Fibroblast of pulmonary artery (primary cell): ENCODE measurements at regions not wholly inside any gene's neighbourhood (a gene's known extent, or its start where the extent isn't known, plus 50 kb on each side); places are given as distances from the start of the nearest gene placed in this dataset.

Experiments
- DNase-seq: peaks from one replicate; pipeline ENCODE4 v3.0.0-alpha.2; 2010; ENCODE audit warnings: low read depth
- H3K4me3 ChIP-seq: replicated peaks from 2 replicates; pipeline ENCODE4 v1.5.1; 2011; ENCODE audit warnings: low read depth, mild to moderate bottlenecking, control low read depth, low read length, moderate library complexity
- CTCF ChIP-seq: IDR thresholded peaks from 2 replicates; pipeline ENCODE4 v1.5.1; 2011; ENCODE audit warnings: mild to moderate bottlenecking, control low read depth, low read length, inconsistent platforms; ENCODE audit errors: missing control alignments

DNA sequence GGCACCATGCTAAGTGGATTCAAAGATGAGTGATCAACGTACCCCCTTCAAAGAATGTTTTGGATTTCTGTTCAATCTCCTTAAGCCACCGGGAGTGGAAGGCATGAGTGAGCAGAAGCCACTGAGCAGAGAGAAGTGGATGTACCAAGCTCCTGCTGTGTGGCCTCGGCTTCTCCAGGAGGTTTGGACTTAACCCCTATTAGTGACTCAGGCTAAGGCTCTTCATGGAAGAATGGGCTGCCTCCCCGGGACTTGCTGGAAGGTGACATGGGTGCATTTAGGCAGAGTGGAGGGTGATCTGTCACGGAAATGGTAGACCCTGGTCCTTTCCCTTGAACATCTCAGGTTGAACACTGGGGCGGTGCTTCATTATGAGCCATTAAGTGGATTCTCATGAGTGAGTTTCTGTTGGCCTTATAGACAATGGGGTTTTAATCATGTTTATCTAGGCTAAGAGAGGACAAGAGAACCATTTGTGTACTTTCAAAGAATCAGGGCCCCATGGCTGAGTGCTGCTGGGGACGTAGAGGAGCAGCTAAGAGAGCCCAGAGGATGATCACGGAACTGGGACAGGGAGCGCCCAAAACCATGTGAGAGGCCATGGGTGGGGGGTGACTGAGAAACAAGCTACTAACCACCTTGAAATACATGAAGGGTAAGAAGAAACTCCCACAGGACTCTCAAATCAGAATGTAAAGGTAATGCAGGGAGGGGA, 62.2 kb downstream of the HES1 start:
- no peak for DNase-seq
- no peak for TF ChIP-seq CTCF
- H3K4me3 ChIP-seq: no peak overlapping the region

DNA sequence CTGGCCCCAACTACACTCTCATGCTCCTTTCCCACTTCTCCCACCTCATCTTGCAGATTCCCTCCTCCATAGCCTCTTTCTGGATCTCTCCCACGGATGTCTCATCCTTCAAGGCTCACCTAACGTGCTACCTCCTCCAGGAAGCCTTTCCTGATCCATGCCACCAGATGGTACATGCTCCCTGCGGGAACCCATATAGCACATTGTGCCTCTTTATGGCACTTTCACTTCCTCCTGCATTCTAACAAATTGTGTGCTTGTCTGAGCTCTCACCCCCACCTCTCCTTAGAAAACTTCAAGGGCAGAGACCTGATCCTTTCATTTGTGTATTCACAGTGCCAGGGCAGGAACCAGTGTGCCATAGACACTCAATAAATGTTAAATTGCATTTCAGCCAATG, 63.0 kb downstream of the HES1 start:
- DNase-seq: no peak
- TF ChIP-seq CTCF: no peak
- H3K4me3 ChIP-seq: no peak overlapping the region

GRCh38 chr3:194200422-194201081, 64.6 kb downstream of the HES1 start:
- DNase-seq: peak; percentile 27
- no peak for TF ChIP-seq CTCF
- no peak overlapping the region for H3K4me3 ChIP-seq

DNA sequence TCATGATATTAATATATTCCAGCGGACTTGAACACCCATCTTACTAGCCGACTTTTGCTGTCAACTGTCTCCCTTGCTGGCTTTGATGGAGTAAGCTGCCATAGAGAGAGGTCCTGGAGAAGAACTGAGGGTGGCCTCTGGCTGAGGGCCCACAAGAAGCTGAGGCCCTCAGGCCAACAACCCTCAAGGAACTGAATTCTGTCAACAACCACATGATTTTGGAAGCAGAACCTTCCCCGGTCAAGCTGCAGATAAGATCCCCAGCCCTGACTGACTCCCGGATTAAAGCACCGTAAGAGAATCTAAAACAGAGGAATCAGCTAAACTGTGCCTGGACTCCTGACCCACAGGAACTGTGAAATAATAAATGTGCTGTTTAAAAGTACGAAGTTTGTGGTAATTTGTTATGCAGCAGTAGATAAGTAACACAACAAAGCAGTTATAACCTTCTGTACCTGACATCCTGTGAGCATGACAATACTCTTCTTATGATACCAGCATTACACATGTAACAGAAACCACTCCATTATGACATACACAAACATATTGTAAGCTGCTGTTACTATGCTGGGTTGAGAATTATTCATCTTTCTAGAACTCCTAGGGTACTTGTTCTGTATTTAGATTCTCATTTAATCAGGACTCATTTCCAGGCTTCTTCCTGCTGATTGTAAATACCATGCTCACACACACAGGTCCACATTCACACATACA, 66.2 kb downstream of the HES1 start:
- no peak for DNase-seq
- no peak for TF ChIP-seq CTCF
- no peak overlapping the region for H3K4me3 ChIP-seq

GRCh38 chr3:194203482-194204041, 67.6 kb downstream of the HES1 start:
- no peak overlapping the region for H3K4me3 ChIP-seq
- DNase-seq: no peak
- no peak for TF ChIP-seq CTCF

GRCh38 chr3:194204042-194204987, 68.4 kb downstream of the HES1 start:
- H3K4me3 ChIP-seq: no peak overlapping the region
- TF ChIP-seq CTCF: no peak
- DNase-seq: no peak
